ENCODE measurements at regions not wholly inside any gene's neighbourhood (a gene's known extent, or its start where the extent isn't known, plus 50 kb on each side); places are given as distances from the start of the nearest gene placed in this dataset.

GRCh38 chr3:5071061-5071460 lies 51.0 kb upstream of the ARL8B start:
- Histone ChIP-seq H3K27me3 (ENCODE audit: insufficient read depth, low read length) (no peaks in the 10 kb centered on the region), H3K36me3 (ENCODE audit: control insufficient read depth in 1 of 2, insufficient read depth in 2 of 2, low read length in 2 of 2) (no peaks in the 10 kb centered on the region), H3K79me2 (ENCODE audit: insufficient read depth, low read length) (no peaks in the 10 kb centered on the region), H3K4me3 (replicated peaks in 1 of 2; ENCODE audit: low read depth in 1 of 2, low read length in 2 of 2) (no peak overlapping the region), H2AFZ (ENCODE audit: low read depth, low read length, poor library complexity, severe bottlenecking) (no peak overlapping the region), H3K9me2 (ENCODE audit: insufficient read depth) (no peaks in the 10 kb centered on the region), H4K20me1 (ENCODE audit: insufficient read depth) (no peaks in the 10 kb centered on the region), H3K27ac (ENCODE audit: low read depth, low read length) (no peak overlapping the region), H3K4me2 (ENCODE audit: low read length) (no peak overlapping the region), H3K9ac (ENCODE audit: low read length) (no peak overlapping the region), H3K9me3 (ENCODE audit: control insufficient read depth in 1 of 2, insufficient read depth in 1 of 2, low read depth in 1 of 2, low read length in 2 of 2) (no peaks in the 10 kb centered on the region), H3K4me1 (ENCODE audit: control insufficient read depth in 1 of 2, insufficient read depth in 2 of 2, low read length in 2 of 2) (no peaks in the 10 kb centered on the region)
- BruUV-seq (replicated peaks): no TSS peak
- intact Hi-C loops (cut with micrococcal nuclease): no loop called here
- CTCF ChIA-PET: no interaction called here
- ATAC-seq: no peak
- TF ChIP-seq EGR1 (IDR thresholded peaks at IDR 0.05; ENCODE audit: low read depth) (no peak), POLR2AphosphoS5 (IDR thresholded peaks at IDR 0.05; ENCODE audit: low read depth, low read length) (no peak), CBX3 (IDR thresholded peaks at IDR 0.05; ENCODE audit: low read depth) (no peak), YY1 (IDR thresholded peaks at IDR 0.05; ENCODE audit: extremely low read depth, insufficient replicate concordance, low read depth, low read length) (no peak)
- no peak for DNase-seq (ENCODE audit: low read depth, low spot score)
- POLR2A ChIA-PET: no interaction called here
- RAD21 ChIA-PET (ENCODE audit: low non-redundant PET in 1 of 2, low total read pairs in 2 of 2, uncharacterized antibody in 2 of 2, unreplicated experiment in 2 of 2): no interaction called here

GRCh38 chr3:5072100-5072816 lies 49.8 kb upstream of the ARL8B start:
- no peak overlapping the region for H3K4me2 ChIP-seq (ENCODE audit: low read length)
- no TSS peak for BruUV-seq (replicated peaks)
- no peak for ATAC-seq

More at GRCh38 chr3:5072100-5072816, 49.8 kb upstream of the ARL8B start:
- H4K20me1 ChIP-seq (ENCODE audit: insufficient read depth): no peaks in the 10 kb centered on the region
- no peaks in the 10 kb centered on the region for H3K79me2 ChIP-seq (ENCODE audit: insufficient read depth, low read length)
- no peaks in the 10 kb centered on the region for H3K9me2 ChIP-seq (ENCODE audit: insufficient read depth)
- ChIA-PET RAD21 (ENCODE audit: low non-redundant PET in 1 of 2, low total read pairs in 2 of 2, uncharacterized antibody in 2 of 2, unreplicated experiment in 2 of 2) (no interaction called here), CTCF (no interaction called here), POLR2A (no interaction called here)
- H3K9me3 ChIP-seq (ENCODE audit: control insufficient read depth in 1 of 2, insufficient read depth in 1 of 2, low read depth in 1 of 2, low read length in 2 of 2): no peaks in the 10 kb centered on the region
- TF ChIP-seq REST (IDR thresholded peaks at IDR 0.05; ENCODE audit: low read depth) (no peak), EZH2 (IDR thresholded peaks at IDR 0.05) (no peak), JUND (IDR thresholded peaks at IDR 0.05) (no peak), MAX (IDR thresholded peaks at IDR 0.05) (no peak)
- no peaks in the 10 kb centered on the region for H3K36me3 ChIP-seq (ENCODE audit: control insufficient read depth in 1 of 2, insufficient read depth in 2 of 2, low read length in 2 of 2)
- H3K4me3 ChIP-seq (replicated peaks in 1 of 2; ENCODE audit: low read depth in 1 of 2, low read length in 2 of 2): no peak overlapping the region
- no peak overlapping the region for H3K9ac ChIP-seq (ENCODE audit: low read length)
- intact Hi-C loops (cut with micrococcal nuclease): no loop called here
- H3K4me1 ChIP-seq (ENCODE audit: control insufficient read depth in 1 of 2, insufficient read depth in 2 of 2, low read length in 2 of 2): no peaks in the 10 kb centered on the region
- no peak overlapping the region for H2AFZ ChIP-seq (ENCODE audit: low read depth, low read length, poor library complexity, severe bottlenecking)
- no peak for DNase-seq (ENCODE audit: low read depth, low spot score)
- H3K27ac ChIP-seq (ENCODE audit: low read depth, low read length): no peak overlapping the region
- H3K27me3 ChIP-seq (ENCODE audit: insufficient read depth, low read length): no peaks in the 10 kb centered on the region

Measured in HCT116 (cell line).